Chondrocyte (in vitro differentiated cells): ENCODE measurements at regions not wholly inside any gene's neighbourhood (a gene's known extent, or its start where the extent isn't known, plus 50 kb on each side); places are given as distances from the start of the nearest gene placed in this dataset.

Experiments used
- DNase-seq: peaks from one replicate; pipeline ENCODE4 v3.0.0; 2021; ENCODE audit warnings: mixed read lengths, low spot score
- H3K27ac Mint-ChIP-seq: one replicate; pipeline ENCODE4 v1.8.0; 2021; ENCODE audit warnings: mild to moderate bottlenecking, moderate library complexity, mixed read lengths; ENCODE audit not compliant: unreplicated experiment
- H3K27me3 Mint-ChIP-seq: 2 replicates; pipeline ENCODE4 v1.8.0; 2021; ENCODE audit warnings: low read depth, mixed read lengths
- H3K36me3 Mint-ChIP-seq: 2 replicates; pipeline ENCODE4 v1.8.0; 2021; ENCODE audit warnings: low read depth, mixed read lengths
- H3K4me1 Mint-ChIP-seq: 2 replicates; pipeline ENCODE4 v1.8.0; 2021; ENCODE audit warnings: low read depth, mild to moderate bottlenecking, mixed read lengths
- H3K4me3 Mint-ChIP-seq: one replicate; pipeline ENCODE4 v1.8.0; 2021; ENCODE audit warnings: mild to moderate bottlenecking, moderate library complexity, mixed read lengths; ENCODE audit not compliant: unreplicated experiment
- H3K9me3 Mint-ChIP-seq: 2 replicates; pipeline ENCODE4 v1.8.0; 2021; ENCODE audit warnings: low read depth, mixed read lengths
- TF ChIP-seq, protein P1 (sequence below): fragments of 200-600 bp; sonication (generic); IDR thresholded peaks from 2 replicates; pipeline ENCODE4 v1.5.0; 2021; ENCODE audit warnings: antibody characterized with exemption, mild to moderate bottlenecking, moderate library complexity

DNA sequence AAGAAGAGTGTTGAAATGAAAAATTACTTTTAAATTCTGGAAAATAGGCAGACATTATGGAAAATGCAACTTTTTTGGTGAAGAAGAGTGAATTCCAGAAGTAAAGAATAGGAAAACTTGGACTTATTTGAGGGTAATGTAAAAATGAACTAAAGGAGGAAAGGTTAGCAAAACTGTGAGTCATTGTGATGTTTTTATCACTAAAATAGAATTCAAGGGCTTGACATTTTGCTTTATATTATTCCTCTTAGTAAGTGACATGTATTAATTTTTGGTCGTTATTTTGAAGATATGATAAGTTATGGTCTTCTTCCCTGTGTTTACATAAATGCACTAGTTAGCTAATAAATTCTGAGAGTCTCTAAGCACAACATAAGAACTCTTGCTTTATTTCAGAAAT lies 390.9 kb downstream of the FAT4 start:
- Mint-ChIP-seq H3K27ac (peak overlapping the region; percentile 1), H3K4me1 (peaks cover 41% of the 10 kb centered on the region), H3K36me3 (no peaks in the 10 kb centered on the region), H3K4me3 (no peak overlapping the region), H3K27me3 (no peaks in the 10 kb centered on the region), H3K9me3 (no peaks in the 10 kb centered on the region)
- TF ChIP-seq, protein P1, sequence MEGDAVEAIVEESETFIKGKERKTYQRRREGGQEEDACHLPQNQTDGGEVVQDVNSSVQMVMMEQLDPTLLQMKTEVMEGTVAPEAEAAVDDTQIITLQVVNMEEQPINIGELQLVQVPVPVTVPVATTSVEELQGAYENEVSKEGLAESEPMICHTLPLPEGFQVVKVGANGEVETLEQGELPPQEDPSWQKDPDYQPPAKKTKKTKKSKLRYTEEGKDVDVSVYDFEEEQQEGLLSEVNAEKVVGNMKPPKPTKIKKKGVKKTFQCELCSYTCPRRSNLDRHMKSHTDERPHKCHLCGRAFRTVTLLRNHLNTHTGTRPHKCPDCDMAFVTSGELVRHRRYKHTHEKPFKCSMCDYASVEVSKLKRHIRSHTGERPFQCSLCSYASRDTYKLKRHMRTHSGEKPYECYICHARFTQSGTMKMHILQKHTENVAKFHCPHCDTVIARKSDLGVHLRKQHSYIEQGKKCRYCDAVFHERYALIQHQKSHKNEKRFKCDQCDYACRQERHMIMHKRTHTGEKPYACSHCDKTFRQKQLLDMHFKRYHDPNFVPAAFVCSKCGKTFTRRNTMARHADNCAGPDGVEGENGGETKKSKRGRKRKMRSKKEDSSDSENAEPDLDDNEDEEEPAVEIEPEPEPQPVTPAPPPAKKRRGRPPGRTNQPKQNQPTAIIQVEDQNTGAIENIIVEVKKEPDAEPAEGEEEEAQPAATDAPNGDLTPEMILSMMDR = no peak
- no peak for DNase-seq

DNA sequence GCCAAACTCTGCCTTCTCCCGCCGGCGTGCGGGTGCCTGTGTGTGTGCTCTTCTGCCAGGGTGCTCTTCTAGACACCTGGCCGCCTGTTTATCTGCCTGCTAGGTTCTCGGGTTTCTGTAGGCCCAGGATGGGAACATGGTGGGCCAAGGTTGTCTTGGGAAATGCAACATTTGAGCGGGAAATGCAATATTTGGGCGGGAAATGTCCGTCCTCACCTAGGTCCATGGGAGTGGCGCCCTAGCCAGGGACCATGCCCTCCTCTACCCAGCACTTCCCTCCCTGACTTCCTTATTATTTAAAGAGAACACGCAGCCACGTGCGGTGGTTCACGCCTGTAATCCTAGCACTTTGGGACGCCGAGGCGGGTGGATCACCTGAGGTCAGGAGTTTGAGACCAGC lies 392.6 kb downstream of the FAT4 start:
- no peak overlapping the region for H3K4me3 Mint-ChIP-seq

GRCh38 chr4:125710766-125711165 lies 396.0 kb downstream of the FAT4 start:
- DNase-seq = no peak
- Mint-ChIP-seq H3K4me3 (no peak overlapping the region), H3K9me3 (no peaks in the 10 kb centered on the region), H3K27me3 (no peaks in the 10 kb centered on the region), H3K27ac (no peak overlapping the region), H3K4me1 (peaks cover 7% of the 10 kb centered on the region), H3K36me3 (no peaks in the 10 kb centered on the region)
- TF ChIP-seq, protein P1 = no peak

More for the DNA sequence above, 392.6 kb downstream of the FAT4 start:
- TF ChIP-seq, protein P1 = no peak
- Mint-ChIP-seq H3K4me1 (peaks cover 30% of the 10 kb centered on the region), H3K9me3 (no peaks in the 10 kb centered on the region), H3K27me3 (no peaks in the 10 kb centered on the region), H3K27ac (no peak overlapping the region), H3K36me3 (no peaks in the 10 kb centered on the region)
- DNase-seq = no peak

- Mint-ChIP-seq H3K4me1 (peaks cover 5% of the 10 kb centered on the region), H3K27me3 (no peaks in the 10 kb centered on the region), H3K36me3 (no peaks in the 10 kb centered on the region), H3K9me3 (peaks cover 8% of the 10 kb centered on the region), H3K4me3 (no peak overlapping the region), H3K27ac (no peak overlapping the region)
- TF ChIP-seq, protein P1 = no peak
- DNase-seq = no peak
Measured at GRCh38 chr4:125714049-125714448, 399.3 kb downstream of the FAT4 start.

- Mint-ChIP-seq H3K4me1 (peaks cover 5% of the 10 kb centered on the region), H3K4me3 (no peak overlapping the region), H3K27ac (no peak overlapping the region), H3K27me3 (no peaks in the 10 kb centered on the region), H3K36me3 (no peaks in the 10 kb centered on the region), H3K9me3 (peaks cover 8% of the 10 kb centered on the region)
- DNase-seq = no peak
- TF ChIP-seq, protein P1 = no peak
Measured at GRCh38 chr4:125714845-125715244, 400.1 kb downstream of the FAT4 start.
